Middle frontal gyrus (tissue), 1 donor: ENCODE measurements at regions not wholly inside any gene's neighbourhood (a gene's known extent, or its start where the extent isn't known, plus 50 kb on each side); places are given as distances from the start of the nearest gene placed in this dataset.

Experiments used
- DNase-seq: peaks from one replicate; pipeline ENCODE4 v3.0.0-alpha.2; 2015; ENCODE audit warnings: low spot score; ENCODE audit errors: extremely low spot score

DNA sequence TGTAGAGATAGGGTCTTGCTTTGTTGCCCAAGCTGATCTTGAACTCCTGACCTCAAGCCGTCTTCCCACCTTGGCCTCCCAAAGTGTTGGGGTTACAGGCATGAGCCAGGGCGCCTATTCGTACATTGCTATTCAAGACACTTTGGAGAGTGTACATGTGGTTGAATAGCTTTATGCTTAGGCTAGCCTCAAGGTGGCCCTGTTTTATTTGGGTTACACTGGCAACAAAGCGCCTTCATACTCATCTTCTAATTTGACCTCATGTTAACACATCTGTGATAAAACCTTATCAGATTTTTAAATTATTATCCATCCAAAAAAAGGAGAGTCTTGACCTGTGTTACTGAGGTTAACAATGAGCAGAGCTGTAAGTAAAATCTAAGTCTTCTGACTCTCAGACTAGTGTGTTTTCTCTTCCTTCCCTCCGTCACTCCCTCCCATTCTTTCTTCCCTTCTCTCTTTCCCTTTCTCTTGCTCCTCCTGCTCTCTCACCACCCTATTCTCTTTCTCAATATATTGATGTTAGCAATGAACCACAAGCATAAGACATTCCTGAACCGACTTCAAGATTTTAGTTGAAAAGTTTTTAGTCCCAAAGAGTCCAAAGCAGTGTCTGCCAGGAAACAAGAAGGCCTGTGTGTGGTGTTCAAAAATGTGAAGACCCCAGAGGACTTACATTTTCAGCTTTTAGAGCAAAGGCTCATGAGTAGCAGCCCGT, 603.7 kb upstream of the CFAP20DC start:
- no peak for DNase-seq

DNA sequence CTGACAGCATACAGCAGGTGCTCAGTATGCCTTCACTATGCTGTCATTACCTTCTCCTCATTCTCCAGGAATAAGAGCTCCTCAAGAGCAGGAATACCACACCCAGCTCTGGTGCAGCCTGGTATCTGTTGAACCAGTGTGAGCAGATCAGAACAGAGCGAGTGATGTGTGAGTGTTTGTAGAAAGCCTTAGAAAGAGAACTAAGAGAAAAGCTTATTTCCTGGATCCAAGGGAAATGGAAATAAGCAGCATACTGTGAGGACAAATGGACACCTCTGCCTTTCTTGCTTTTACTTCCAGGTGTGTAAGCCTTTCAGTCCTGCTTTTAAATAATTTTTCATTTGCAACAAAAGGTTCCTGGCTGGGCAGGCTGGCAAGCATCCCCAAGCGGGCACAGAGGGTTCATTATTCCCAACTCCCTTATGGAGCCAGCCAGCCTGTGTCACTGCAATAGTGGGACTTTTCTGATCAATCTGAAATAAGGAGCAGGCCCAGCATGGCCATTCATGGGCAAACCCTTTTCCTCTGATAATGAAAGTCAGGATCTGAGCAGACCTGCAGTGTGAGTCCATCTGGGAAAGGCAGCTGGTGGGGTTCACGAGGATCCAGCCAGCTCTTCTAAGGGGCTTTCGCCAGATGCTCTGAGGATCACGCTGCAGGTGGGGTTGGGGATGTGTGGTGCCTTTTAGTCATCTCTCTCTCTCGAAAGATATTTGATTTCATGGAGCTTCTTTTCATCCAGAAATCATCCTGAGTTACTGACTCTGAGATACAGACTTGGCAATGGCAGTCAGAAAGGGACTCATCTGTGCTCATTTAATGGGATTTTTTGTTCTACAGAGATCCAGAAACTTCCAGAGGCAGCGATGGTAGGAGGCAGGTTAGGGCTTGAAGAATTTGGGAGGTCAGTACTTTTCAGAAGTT, 594.9 kb upstream of the CFAP20DC start:
- no peak for DNase-seq

DNA sequence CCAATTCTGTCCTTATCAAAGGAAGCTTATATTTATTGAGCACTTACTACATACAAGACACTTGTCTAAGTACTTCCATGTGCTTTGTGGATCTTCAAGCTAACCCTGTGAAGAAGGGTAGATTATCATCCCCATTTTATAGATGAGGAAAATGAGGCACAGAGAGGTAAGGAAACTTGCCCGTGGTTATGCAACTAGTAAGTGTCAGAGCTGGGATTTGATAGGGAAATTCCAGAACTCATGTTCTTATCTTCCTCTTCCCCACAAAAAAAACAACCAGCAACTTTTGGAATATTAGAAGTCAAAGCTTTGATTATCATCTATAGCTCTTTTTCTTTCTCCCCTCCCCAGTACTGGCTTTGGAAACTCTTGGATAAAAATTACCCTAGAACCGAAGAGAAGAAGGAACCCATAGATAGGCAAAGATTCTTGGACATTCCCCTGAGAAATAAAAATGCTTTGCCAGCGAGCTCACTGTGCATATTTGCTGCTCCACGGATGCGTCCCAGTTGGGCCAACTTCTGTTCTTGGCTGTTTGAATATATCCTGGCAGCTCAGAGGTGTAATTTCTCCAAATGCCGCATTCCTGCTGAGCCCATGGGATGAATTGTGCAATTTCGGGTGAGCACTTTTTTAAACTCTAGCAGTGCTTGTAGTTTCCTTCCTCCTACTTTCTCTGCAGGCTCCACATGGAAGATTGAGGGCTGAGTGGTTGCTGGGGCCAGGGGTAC, 591.5 kb upstream of the CFAP20DC start:
- DNase-seq, result no peak

DNA sequence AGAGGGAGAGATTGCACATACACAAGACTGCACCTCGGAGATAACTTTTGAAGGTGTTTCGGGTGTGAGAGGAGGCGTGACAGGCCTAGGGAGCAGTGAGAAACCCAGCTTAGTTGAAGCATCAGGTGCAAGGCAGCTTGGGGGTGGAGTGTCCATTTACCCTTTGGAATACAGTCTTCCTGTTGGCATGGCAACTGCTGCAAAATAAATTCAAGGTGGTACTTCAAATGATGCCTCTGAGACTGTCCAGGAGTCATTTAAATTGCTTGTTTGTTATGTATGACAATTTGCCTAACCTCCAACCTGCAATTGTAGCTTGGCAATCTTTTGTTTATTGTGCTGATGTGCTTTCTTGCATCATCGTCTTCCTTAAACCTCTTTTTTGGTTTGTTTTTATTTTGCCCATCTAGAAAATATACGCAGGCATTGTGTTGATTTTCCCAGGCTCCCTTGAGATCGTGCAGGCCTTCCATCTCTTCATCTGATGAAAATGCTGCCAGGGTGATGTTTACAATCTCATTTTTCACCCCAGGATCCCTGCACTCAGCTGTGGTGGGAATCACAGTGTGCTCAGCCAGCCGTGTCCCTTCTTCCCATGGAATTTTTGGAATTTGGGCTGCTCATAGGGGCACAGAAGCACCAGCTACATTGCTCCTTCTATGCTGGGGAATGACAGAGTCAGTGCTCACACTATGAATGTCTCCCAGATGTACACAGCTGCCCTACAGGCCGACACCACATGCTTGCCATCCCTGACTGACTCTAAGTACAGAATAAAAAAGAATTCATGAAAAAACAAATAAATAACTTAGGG, 583.1 kb upstream of the CFAP20DC start:
- no peak for DNase-seq

DNA sequence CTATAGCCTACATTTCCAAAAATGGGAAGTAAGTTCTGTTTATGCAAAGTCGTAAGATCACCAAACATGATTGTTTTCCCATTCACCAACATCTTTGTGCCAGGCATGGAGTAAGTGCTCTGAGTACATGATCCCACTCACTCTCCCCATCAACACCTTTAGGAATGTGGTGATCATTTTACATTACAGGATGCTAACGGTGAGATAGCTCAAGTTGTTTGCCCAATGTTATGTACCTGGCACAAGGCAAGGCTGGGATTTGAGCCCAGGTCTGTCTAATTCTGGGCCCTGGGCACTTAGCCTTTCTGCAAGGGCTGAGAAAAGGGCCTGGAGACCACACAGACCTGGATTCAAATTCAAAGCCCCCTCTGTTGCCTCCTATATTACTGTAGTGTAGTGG, 581.7 kb upstream of the CFAP20DC start:
- no peak for DNase-seq

DNA sequence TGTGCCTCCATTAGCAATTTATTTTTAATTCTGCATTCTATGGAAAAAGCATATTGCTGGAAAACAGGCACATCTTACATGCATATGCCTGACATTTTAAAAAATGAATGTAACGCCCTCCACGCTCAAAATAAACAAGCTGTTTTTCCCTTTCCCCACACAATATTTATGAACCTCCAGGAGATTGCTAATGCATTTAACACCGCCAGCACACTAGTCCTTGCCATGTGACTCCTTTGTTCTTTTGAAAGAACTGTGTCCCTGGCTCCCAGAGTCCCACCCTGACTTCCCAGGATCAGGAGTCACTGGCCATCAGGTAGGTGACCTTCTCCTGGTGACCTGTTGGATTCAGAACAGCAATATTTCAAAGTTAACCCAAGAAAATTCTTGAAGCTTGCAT, 571.2 kb upstream of the CFAP20DC start:
- DNase-seq, result no peak

DNA sequence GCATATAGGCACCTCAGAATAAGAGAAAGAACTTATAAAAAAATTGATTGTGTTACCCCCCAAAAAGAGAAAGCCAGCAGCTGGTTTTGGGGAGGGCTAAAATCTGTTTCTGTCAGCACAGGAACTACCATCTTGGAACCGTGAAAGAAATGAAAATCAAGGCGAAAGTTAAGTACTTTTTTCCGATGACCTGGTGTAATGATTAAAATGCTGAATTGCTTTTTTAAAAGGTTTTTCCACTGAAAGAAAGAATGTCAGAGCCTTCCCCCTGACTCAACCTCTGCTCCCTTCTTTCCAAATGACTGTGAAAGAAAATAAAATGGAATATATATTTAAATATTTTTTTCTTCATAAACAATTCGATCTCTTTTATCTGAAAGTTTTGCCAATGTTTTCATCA, 570.5 kb upstream of the CFAP20DC start:
- DNase-seq, result no peak

DNA sequence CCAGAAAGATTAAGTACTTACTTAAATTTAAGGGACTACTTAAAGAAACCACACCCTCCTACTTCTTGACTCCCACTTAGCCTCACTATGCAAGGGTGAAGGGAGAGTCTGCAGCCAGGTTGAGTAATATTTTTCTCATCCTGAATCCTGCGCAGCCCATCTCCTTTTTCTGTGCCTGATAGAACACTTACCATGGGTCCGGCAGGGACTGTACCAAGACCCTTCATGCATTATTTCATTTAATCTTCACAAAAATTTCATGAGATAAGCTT, 562.6 kb upstream of the CFAP20DC start:
- DNase-seq, result no peak

DNA sequence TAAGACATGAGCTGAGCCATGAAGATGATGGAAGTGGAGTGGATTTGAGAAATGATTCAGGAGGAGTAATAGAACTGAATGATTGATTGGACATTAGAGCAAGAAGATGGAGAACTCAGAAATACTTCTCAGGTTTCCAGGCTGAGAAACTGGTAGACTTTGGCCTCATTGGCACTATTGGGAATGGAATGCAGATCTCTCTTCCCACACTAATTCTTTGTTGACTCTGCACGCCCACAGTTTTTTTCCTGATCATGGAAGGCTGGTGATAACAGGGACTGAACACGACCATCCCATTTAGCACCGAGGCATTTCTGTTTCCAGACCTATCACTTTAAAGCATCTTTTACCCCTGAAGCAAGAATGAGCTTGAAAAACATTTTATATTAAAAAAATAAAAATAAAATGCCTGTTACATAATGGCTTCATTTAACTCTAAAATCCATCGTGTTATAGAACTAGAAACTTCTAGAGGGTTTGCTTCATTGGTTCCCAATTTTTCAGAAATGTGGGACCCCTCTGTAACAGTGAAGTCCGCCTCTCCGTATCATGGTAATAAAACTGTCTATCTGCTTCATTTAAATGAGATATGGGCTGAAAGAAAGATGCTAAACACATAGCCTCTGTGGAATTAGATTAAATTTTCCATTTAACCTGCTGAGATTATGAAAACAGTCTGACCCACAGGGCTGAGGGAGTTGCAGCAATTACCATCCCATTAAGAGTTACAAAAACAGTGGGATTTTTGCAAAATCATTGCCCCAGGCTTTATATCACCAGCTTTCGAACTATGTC, 562.0 kb upstream of the CFAP20DC start:
- no peak for DNase-seq

DNA sequence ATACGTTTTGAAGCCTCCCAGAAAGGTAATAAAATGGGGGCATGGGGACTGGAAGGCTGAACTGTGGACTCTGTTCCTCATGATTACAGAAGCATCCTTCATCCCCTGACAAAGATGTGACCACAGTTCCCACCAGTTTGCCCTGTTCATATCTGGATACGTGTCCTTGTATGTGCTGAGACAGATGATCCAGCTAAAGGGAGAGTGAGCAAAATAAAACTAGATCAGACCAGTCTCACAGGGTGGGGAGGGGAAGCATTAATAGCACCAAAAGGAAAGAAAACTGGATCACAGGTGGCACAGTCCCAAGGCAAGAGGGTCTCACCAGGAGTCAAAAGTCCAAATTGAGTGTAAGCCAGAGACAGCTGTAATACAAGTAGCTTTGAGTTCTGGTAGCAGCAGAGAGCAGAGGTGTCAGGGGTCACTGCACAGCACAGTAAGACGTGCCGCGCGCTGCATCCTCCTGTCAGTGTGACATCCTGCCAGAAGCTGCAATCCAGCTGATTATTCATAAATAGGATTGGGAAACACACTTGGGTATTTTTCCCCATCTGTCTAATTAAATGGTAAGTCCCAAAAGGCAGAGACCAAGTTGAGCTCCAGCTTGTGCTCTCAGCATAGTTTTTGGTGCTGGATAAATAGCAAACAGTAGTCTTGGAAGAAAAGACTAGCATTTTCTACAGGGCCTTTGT, 560.0 kb upstream of the CFAP20DC start:
- DNase-seq, result no peak

DNA sequence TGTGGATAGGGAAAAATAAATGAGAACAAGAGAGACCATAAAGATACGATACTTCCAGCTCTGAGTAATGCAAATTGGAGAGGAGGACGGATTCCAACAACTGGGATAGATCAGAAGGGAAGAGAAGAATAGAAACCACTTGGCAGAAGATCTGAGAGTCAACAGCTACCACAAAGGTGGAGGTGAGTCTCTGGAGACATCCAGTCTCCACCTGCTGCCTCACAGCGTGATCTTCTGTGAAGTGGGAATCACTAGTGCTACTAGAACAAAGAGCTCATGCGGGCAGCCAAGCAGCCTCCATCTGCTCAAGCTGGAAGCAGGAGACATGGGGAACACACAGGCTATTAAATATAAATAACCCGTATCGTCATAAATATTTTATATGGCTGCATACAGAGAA, 558.5 kb upstream of the CFAP20DC start:
- DNase-seq, result no peak

DNA sequence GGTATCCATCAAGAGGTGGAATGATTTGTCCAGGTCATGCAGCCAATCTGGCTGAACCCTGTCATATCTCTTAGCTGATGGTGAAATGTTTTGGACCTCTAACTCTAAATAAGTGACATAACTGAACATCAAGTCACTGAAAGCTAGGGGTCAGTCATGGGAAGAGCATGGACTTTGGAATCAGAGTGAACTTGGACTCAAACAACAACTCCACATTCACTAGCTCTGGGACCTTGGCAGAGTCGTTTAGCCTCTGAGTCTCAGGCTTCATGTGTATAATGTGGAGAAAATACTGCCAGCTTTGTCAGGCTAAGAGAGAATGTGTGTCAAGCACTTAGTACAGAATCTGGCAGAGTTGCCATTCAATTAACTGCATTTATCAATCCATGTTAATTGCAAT, 557.8 kb upstream of the CFAP20DC start:
- DNase-seq, result no peak

DNA sequence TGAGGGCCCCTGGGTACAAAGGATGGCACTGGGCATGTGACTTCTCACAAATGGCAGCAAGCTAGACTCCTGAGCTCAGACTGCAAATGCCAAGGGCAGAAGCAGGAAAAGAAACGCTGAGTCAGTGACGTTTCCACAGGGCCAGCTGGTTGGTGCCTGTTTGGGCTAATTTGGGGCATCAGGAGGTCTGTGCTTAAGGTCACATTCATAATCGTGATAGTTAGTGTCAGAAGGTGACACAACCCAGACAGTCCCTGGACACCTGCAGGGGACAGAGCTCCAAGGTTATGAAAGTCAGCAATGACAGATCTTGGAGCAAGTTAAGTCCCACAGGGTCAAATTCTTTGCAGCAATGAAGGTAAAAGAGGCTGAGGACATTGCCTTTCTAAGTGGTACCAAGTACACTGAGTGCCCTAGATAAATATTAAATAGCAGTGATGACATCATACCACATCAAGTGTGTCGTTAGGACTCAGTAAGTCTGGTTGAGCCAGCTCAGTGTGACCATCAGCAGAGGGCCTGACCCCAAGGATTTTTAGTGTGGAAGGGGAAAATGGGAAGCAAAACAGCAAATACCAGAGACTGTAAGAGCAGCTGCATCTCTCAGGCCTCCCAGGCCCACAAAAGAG, 556.9 kb upstream of the CFAP20DC start:
- no peak for DNase-seq

DNA sequence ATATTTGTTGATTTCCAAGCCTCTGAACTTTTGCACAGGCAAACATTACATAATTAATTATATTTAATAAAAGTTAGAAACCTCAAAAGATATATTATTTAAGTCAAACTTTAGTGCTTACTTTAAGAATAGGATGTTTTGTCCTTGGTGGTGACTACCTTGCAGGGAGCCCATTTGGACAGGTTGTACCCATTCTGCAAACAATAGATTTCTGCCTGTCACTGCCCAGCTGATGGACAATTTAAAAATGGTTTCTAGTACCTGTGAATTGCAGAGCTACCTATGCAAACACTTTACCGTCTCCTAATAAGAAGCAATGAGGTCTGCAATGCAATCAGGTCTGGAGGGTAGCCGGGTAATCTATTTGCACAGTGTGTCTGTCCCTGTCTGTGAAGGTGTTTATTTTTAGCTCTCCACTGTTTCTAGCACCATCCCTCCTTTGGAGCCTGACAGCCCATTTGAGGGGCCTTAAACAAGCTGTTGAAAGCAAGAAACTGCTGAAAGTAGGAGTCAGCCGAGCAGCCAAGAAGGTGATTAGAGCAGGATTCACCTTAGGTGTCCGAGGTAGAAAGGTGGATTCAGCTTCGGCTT, 556.2 kb upstream of the CFAP20DC start:
- no peak for DNase-seq

DNA sequence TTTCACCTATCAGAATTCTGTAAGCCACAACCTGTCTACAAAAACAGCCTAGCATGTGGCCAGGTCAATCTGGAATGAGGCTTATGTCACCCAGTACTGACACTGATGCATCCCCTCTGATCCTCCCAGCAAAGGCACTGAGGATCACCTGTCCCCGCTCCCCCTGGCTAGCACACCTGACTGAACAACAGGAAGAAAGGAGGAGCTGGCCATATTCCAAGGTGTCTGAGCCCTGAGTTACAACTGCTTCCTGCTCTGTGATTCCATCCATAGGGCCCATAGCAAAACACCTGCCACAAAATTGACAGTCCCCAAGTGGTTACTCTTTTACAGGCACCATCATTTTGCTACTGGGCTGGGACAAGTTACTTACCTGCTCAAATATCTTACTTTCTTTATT, 555.5 kb upstream of the CFAP20DC start:
- DNase-seq, result no peak

DNA sequence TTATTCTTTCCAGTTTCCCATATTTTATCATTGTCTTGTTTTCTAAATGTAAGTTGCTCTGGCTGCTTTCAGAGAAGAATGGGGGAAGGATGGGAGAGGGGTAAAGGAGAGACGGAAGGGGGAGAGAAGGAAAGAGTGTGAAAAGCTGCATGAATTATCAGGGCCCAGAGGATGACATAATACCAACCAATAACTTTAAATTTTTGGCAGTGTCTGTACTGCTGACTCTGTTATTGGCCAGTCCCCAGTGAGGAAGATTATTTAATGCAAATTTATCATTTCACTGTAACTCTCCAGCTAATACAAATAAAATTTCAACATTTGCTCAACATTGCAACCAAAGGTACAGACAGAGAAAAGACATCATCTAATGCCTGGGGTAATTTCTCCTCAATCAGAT, 551.7 kb upstream of the CFAP20DC start:
- DNase-seq, result no peak

DNA sequence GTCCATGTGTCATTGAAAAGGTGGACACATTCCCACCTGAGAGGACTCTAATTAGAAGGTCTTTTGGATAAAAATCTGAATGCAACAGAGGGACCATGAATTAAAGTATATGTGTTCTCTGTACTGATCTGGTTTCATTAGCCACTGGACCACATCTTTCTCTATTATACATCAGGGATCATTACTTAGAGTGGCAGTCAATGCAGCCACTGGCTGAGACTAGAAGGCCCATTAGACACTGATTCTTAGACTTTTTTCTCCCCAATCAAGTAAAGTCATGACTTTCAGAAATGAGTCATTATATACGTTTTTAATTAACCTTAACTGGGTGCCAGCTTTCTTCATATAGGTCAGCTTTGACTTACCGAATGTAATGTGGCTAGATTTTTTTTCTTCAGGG, 550.8 kb upstream of the CFAP20DC start:
- DNase-seq, result no peak

DNA sequence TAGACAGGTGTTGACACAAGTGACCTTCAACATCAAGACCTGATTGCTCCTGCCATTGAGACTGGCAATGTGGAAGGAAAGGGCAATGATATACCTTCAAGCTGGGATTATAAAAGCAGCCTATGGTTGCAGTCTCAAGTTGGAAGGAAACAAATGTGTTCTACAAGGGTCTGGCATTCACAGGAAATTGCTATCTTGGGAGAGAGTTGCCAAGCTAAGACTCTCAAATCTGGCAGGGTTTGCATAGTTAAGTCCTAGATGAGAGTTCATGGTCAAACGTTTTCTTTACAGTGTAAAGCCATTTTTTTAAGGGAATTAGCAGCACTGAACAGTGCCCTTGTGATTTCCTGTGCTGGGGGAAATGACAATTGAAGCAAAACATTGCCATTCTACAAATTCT, 546.9 kb upstream of the CFAP20DC start:
- DNase-seq, result no peak

DNA sequence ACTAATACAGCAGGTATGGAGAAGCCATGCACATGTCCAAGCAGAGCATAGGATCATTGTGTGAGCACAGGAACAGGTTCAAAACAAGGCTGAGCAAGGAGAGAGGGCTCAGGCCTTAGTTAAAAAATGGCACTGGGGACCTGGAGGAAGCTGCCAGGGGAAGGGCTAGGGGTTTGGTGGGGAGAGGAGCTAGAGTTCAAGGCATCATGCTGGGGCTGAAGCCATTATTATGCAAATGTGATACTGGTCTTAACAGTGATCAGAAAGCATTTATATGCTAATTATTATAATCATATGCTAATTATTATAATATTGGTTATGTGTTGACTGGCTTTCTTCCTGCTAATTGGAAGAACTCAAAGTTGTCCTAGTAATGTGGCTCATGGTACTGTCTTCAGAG, 546.0 kb upstream of the CFAP20DC start:
- DNase-seq, result no peak
